H9 (cell line): ENCODE measurements at regions not wholly inside any gene's neighbourhood (a gene's known extent, or its start where the extent isn't known, plus 50 kb on each side); places are given as distances from the start of the nearest gene placed in this dataset.

Source experiments
- DNase-seq: peaks from one replicate; pipeline ENCODE4 v3.0.0-alpha.2; 2017
- H2AFZ ChIP-seq: one replicate; pipeline ENCODE4 v1.6.1; 2013; ENCODE audit warnings: mild to moderate bottlenecking, low read length, control low read depth, moderate library complexity
- H2AK5ac ChIP-seq: 2 replicates; pipeline ENCODE4 v1.6.1; 2013; ENCODE audit warnings: low read length, control low read depth, mixed read lengths; ENCODE audit not compliant: insufficient read length
- H2BK120ac ChIP-seq: one replicate; pipeline ENCODE4 v1.6.1; 2013; ENCODE audit warnings: low read depth, mild to moderate bottlenecking, low read length, control low read depth, inconsistent platforms; ENCODE audit not compliant: poor library complexity, severe bottlenecking
- H2BK12ac ChIP-seq: 2 replicates; pipeline ENCODE4 v1.6.1; 2013; ENCODE audit warnings: low read length, control low read depth, mixed read lengths, low read depth; ENCODE audit not compliant: insufficient read length
- H2BK15ac ChIP-seq: 2 replicates; pipeline ENCODE4 v1.6.1; 2013; ENCODE audit warnings: low read depth, low read length, control low read depth
- H2BK20ac ChIP-seq: one replicate; pipeline ENCODE4 v1.6.1; 2013; ENCODE audit warnings: low read depth, mild to moderate bottlenecking, low read length, control low read depth, inconsistent platforms; ENCODE audit not compliant: poor library complexity, severe bottlenecking
- H2BK5ac ChIP-seq: 2 replicates; pipeline ENCODE4 v1.6.1; 2013; ENCODE audit warnings: low read length, control low read depth, mixed read lengths; ENCODE audit not compliant: insufficient read length
- H3K14ac ChIP-seq: 2 replicates; pipeline ENCODE4 v1.6.1; 2013; ENCODE audit warnings: low read length, control low read depth; ENCODE audit not compliant: insufficient read depth
- H3K18ac ChIP-seq: 2 replicates; pipeline ENCODE4 v1.6.1; 2013; ENCODE audit warnings: low read depth, mild to moderate bottlenecking, mixed read lengths, low read length, control low read depth; ENCODE audit not compliant: insufficient read length
- H3K23ac ChIP-seq: 2 replicates; pipeline ENCODE4 v1.6.1; 2013; ENCODE audit warnings: low read length, control low read depth, mixed read lengths, low read depth; ENCODE audit not compliant: insufficient read length
- H3K23me2 ChIP-seq: 2 replicates; pipeline ENCODE4 v1.6.1; 2013; ENCODE audit warnings: low read depth, mild to moderate bottlenecking, mixed read lengths, low read length, control low read depth; ENCODE audit not compliant: insufficient read length, poor library complexity, severe bottlenecking
- H3K27ac ChIP-seq: 2 replicates; pipeline ENCODE4 v1.5.1; 2013; ENCODE audit warnings: low read length, control low read depth, mixed read lengths, low read depth; ENCODE audit not compliant: insufficient read length
- H3K27me3 ChIP-seq: 2 replicates; pipeline ENCODE4 v1.6.1; 2013; ENCODE audit warnings: low read length, control low read depth, inconsistent platforms; ENCODE audit not compliant: insufficient read depth
- H3K4ac ChIP-seq: 2 replicates; pipeline ENCODE4 v1.6.1; 2013; ENCODE audit warnings: low read depth, mild to moderate bottlenecking, control low read depth, inconsistent platforms, low read length, moderate library complexity
- H3K4me1 ChIP-seq: 2 replicates; pipeline ENCODE4 v1.6.1; 2013; ENCODE audit warnings: low read length, control low read depth, inconsistent platforms; ENCODE audit not compliant: insufficient read depth
- H3K4me2 ChIP-seq: 2 replicates; pipeline ENCODE4 v1.6.1; 2013; ENCODE audit warnings: low read length, control low read depth, mixed read lengths; ENCODE audit not compliant: insufficient read length, insufficient read depth
- H3K56ac ChIP-seq: 2 replicates; pipeline ENCODE4 v1.6.1; 2013; ENCODE audit warnings: low read depth, mild to moderate bottlenecking, mixed read lengths, low read length, control low read depth; ENCODE audit not compliant: insufficient read length
- H3K79me1 ChIP-seq: 2 replicates; pipeline ENCODE4 v1.6.1; 2013; ENCODE audit warnings: low read depth, mild to moderate bottlenecking, moderate library complexity, low read length, control low read depth, inconsistent platforms; ENCODE audit not compliant: insufficient read depth, poor library complexity, severe bottlenecking
- H3K79me2 ChIP-seq: 2 replicates; pipeline ENCODE4 v1.6.1; 2013; ENCODE audit warnings: low read length, control low read depth, inconsistent platforms; ENCODE audit not compliant: insufficient read depth
- H3K9ac ChIP-seq: 2 replicates; pipeline ENCODE4 v1.6.1; 2013; ENCODE audit warnings: low read length, control low read depth, mixed read lengths; ENCODE audit not compliant: insufficient read length; ENCODE audit errors: extremely low read depth
- H3K9me3 ChIP-seq: one replicate; pipeline ENCODE4 v1.6.1; 2013; ENCODE audit warnings: low read depth, low read length, inconsistent platforms; ENCODE audit not compliant: control insufficient read depth
- H3T11ph ChIP-seq: one replicate; pipeline ENCODE4 v1.6.1; 2013; ENCODE audit warnings: mild to moderate bottlenecking, low read length, control low read depth, inconsistent platforms
- H4K20me1 ChIP-seq: one replicate; pipeline ENCODE4 v1.6.1; 2013; ENCODE audit not compliant: control insufficient read depth, insufficient read length, insufficient read depth
- H4K5ac ChIP-seq: 2 replicates; pipeline ENCODE4 v1.6.1; 2013; ENCODE audit warnings: low read depth, mild to moderate bottlenecking, mixed read lengths, low read length, control low read depth; ENCODE audit not compliant: insufficient read length
- H4K8ac ChIP-seq: replicated peaks from 2 replicates; pipeline ENCODE4 v1.6.1; 2013; ENCODE audit warnings: low read length, control low read depth, mixed read lengths, low read depth; ENCODE audit not compliant: insufficient read length
- H4K91ac ChIP-seq: 2 replicates; pipeline ENCODE4 v1.6.1; 2013; ENCODE audit warnings: low read depth, mild to moderate bottlenecking, moderate library complexity, mixed read lengths, low read length, control low read depth; ENCODE audit not compliant: insufficient read length
- H3K27ac Mint-ChIP-seq, 3 experiments: 2 replicates in 2 of 3; 3 replicates in 1 of 3; pipeline ENCODE4 v1.8.0; 2020 to 2021; ENCODE audit warnings: mixed read lengths in 3 of 3, mild to moderate bottlenecking in 1 of 3, moderate library complexity in 1 of 3
- H3K27me3 Mint-ChIP-seq: 2 replicates; pipeline ENCODE4 v1.8.0; 2021; ENCODE audit warnings: low read depth, mild to moderate bottlenecking, moderate library complexity, mixed read lengths
- H3K36me3 Mint-ChIP-seq, 3 experiments: 2 replicates in 2 of 3; 3 replicates in 1 of 3; pipeline ENCODE4 v1.8.0; 2020 to 2021; ENCODE audit warnings: low read depth in 3 of 3, mixed read lengths in 3 of 3; ENCODE audit not compliant: insufficient read depth in 1 of 3
- H3K4me1 Mint-ChIP-seq, 2 experiments: 2 replicates each; pipeline ENCODE4 v1.8.0; 2020; ENCODE audit warnings: mixed read lengths in 2 of 2
- H3K4me3 Mint-ChIP-seq, 2 experiments: 2 replicates in 1 of 2; 3 replicates in 1 of 2; pipeline ENCODE4 v1.8.0; 2020 to 2021; ENCODE audit warnings: mild to moderate bottlenecking in 2 of 2, mixed read lengths in 2 of 2, moderate library complexity in 1 of 2
- H3K9me3 Mint-ChIP-seq, 2 experiments: 2 replicates in 1 of 2; 3 replicates in 1 of 2; pipeline ENCODE4 v1.8.0; 2020; ENCODE audit warnings: mild to moderate bottlenecking in 2 of 2, mixed read lengths in 2 of 2, moderate library complexity in 1 of 2
- WGBS: extraction: QIAGEN DNeasy Blood & Tissue Kit; methylation state at CpG from one replicate; pipeline ENCODE4 v1.1.7; 2013; ENCODE audit warnings: missing lambda C conversion rate, low lambda C conversion rate, mixed read lengths; ENCODE audit not compliant: insufficient read length; ENCODE audit errors: extremely low coverage; 5-methylcytosine and 5-hydroxymethylcytosine counted together
- TF ChIP-seq, protein P1 (sequence below): fragments of 200-600 bp; sonication (generic); conservative IDR thresholded peaks from 3 replicates; pipeline ENCODE4 v1.8.0; 2021; ENCODE audit warnings: antibody characterized with exemption, mild to moderate bottlenecking

DNA sequence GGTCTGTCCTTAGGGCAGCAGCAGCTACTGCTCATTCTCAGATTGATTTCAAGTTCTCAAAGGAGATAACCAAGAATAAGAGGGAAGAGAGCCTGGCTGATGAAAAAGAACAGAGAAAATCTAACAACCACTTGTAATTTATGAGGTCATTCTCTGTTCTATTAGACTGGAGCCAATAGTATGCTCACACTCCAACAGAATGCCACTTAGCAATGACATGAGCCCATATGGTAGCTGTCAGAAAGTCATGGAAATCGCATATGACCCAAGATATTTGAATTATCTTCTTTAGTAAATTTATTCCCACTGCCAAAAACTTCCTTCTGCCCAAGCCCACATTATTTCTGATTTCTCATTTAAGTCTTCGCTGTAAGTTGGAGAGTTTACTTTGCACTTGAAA lies 53.7 kb upstream of the PLA2G4A start:
- H4K5ac ChIP-seq: no peak overlapping the region
- no peaks in the 10 kb centered on the region for H3K9me3 ChIP-seq
- H3K9ac ChIP-seq: no peak overlapping the region
- H2AFZ ChIP-seq: no peak overlapping the region
- WGBS: no CpG with 5 or more reads among the region's 2 CpGs
- no peaks in the 10 kb centered on the region for H3K27me3 ChIP-seq
- H3K23me2 ChIP-seq: no peaks in the 10 kb centered on the region
- H3K9me3 Mint-ChIP-seq: no peaks in the 10 kb centered on the region
- H3K4ac ChIP-seq: no peak overlapping the region
- no peak overlapping the region for H3K56ac ChIP-seq
- H3K36me3 Mint-ChIP-seq: no peaks in the 10 kb centered on the region
- no peaks in the 10 kb centered on the region for H4K20me1 ChIP-seq
- no peak overlapping the region for H3K4me2 ChIP-seq
- H3K23ac ChIP-seq: no peak overlapping the region
- no peak overlapping the region for H2BK12ac ChIP-seq
- H3K18ac ChIP-seq: no peak overlapping the region
- H2BK5ac ChIP-seq: no peak overlapping the region
- H3K27ac ChIP-seq: no peak overlapping the region
- no peak overlapping the region for H2BK15ac ChIP-seq
- no peak overlapping the region for H3K27ac Mint-ChIP-seq
- H3K4me3 Mint-ChIP-seq: no peak overlapping the region
- DNase-seq: no peak
- no peak overlapping the region for H4K8ac ChIP-seq
- H2AK5ac ChIP-seq: no peak overlapping the region
- H3K4me1 ChIP-seq: no peaks in the 10 kb centered on the region
- H3T11ph ChIP-seq: no peak overlapping the region
- H2BK120ac ChIP-seq: no peak overlapping the region
- no peaks in the 10 kb centered on the region for H3K79me1 ChIP-seq
- TF ChIP-seq, protein P1, sequence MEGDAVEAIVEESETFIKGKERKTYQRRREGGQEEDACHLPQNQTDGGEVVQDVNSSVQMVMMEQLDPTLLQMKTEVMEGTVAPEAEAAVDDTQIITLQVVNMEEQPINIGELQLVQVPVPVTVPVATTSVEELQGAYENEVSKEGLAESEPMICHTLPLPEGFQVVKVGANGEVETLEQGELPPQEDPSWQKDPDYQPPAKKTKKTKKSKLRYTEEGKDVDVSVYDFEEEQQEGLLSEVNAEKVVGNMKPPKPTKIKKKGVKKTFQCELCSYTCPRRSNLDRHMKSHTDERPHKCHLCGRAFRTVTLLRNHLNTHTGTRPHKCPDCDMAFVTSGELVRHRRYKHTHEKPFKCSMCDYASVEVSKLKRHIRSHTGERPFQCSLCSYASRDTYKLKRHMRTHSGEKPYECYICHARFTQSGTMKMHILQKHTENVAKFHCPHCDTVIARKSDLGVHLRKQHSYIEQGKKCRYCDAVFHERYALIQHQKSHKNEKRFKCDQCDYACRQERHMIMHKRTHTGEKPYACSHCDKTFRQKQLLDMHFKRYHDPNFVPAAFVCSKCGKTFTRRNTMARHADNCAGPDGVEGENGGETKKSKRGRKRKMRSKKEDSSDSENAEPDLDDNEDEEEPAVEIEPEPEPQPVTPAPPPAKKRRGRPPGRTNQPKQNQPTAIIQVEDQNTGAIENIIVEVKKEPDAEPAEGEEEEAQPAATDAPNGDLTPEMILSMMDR: no peak
- no peaks in the 10 kb centered on the region for H3K79me2 ChIP-seq
- H3K27me3 Mint-ChIP-seq: no peaks in the 10 kb centered on the region
- no peaks in the 10 kb centered on the region for H3K4me1 Mint-ChIP-seq
- H2BK20ac ChIP-seq: no peak overlapping the region
- H4K91ac ChIP-seq: no peak overlapping the region
- H3K14ac ChIP-seq: no peak overlapping the region
